ENCODE measurements at regions not wholly inside any gene's neighbourhood (a gene's known extent, or its start where the extent isn't known, plus 50 kb on each side); places are given as distances from the start of the nearest gene placed in this dataset.

- in situ Hi-C loops (cut with MboI; ENCODE audit: low pct_ligation_motif_present in 1 of 4, low pct_unique_long_range_greater_than_20kb in 1 of 4, low sequenced_read_pairs in 3 of 4) = no loop called here
- Histone ChIP-seq H3K27ac (peak overlapping the region in 1 of 4 donors; percentile 18), H3K27me3 (no peaks in the 10 kb centered on the region), H3K9me3 (no peaks in the 10 kb centered on the region), H3K36me3 (no peaks in the 10 kb centered on the region), H3K4me3 (no peak overlapping the region), H3K4me1 (peaks cover 0 to 12% (median 5%) of the 10 kb centered on the region in 4 donors)
- intact Hi-C loops (cut with DNase I; ENCODE audit: low total_unique reads) = no loop called here
- TF ChIP-seq POLR2AphosphoS5 (IDR thresholded peaks at IDR 0.05) = no peak
- no peak for TF ChIP-seq EP300 (IDR thresholded peaks at IDR 0.05; ENCODE audit: low read depth)
- no peak for TF ChIP-seq POLR2A (IDR thresholded peaks at IDR 0.05)
- TF ChIP-seq CTCF (IDR thresholded peaks at IDR 0.05) = no peak
- DNase-seq = no peak
These were observed 56.3 kb upstream of the ARL15 start for GRCh38 chr5:54366707-54367106.

GRCh38 chr5:54363669-54364068, 53.3 kb upstream of the ARL15 start:
- in situ Hi-C loops (cut with MboI; ENCODE audit: low pct_ligation_motif_present in 1 of 4, low pct_unique_long_range_greater_than_20kb in 1 of 4, low sequenced_read_pairs in 3 of 4) (no loop called here), intact Hi-C loops (cut with DNase I; ENCODE audit: low total_unique reads) (no loop called here)
- Histone ChIP-seq H3K4me3 (no peak overlapping the region), H3K9me3 (no peaks in the 10 kb centered on the region), H3K27ac (no peak overlapping the region), H3K4me1 (peaks cover 0 to 26% (median 7%) of the 10 kb centered on the region in 4 donors), H3K27me3 (no peaks in the 10 kb centered on the region), H3K36me3 (no peaks in the 10 kb centered on the region)
- DNase-seq = no peak
- TF ChIP-seq CTCF (IDR thresholded peaks at IDR 0.05) = no peak
- TF ChIP-seq POLR2A (IDR thresholded peaks at IDR 0.05) = no peak
- no peak for TF ChIP-seq POLR2AphosphoS5 (IDR thresholded peaks at IDR 0.05)
- TF ChIP-seq EP300 (IDR thresholded peaks at IDR 0.05; ENCODE audit: low read depth) = no peak

GRCh38 chr5:54362992-54363625, 52.7 kb upstream of the ARL15 start:
- peaks cover 0 to 26% (median 7%) of the 10 kb centered on the region in 4 donors for H3K4me1 ChIP-seq
- TF ChIP-seq POLR2A (IDR thresholded peaks at IDR 0.05) = no peak
- no peak for TF ChIP-seq POLR2AphosphoS5 (IDR thresholded peaks at IDR 0.05)
- TF ChIP-seq EP300 (IDR thresholded peaks at IDR 0.05; ENCODE audit: low read depth) = no peak
- TF ChIP-seq CTCF (IDR thresholded peaks at IDR 0.05) = no peak
- H3K4me3 ChIP-seq = no peak overlapping the region
- in situ Hi-C loops (cut with MboI; ENCODE audit: low pct_ligation_motif_present in 1 of 4, low pct_unique_long_range_greater_than_20kb in 1 of 4, low sequenced_read_pairs in 3 of 4) = no loop called here
- intact Hi-C loops (cut with DNase I; ENCODE audit: low total_unique reads) = no loop called here
- H3K9me3 ChIP-seq = no peaks in the 10 kb centered on the region
- H3K36me3 ChIP-seq = no peaks in the 10 kb centered on the region
- H3K27me3 ChIP-seq = no peaks in the 10 kb centered on the region
- DNase-seq = no peak
- no peak overlapping the region for H3K27ac ChIP-seq

GRCh38 chr5:54362434-54362833, 52.1 kb upstream of the ARL15 start:
- H3K27ac ChIP-seq = no peak overlapping the region
- no peak overlapping the region for H3K4me3 ChIP-seq
- 13 to 54% methylated on average over 1 to 2 of the region's 2 CpGs for WGBS, 2 donors (ENCODE audit: low coverage in 1 of 2)
- H3K36me3 ChIP-seq = no peaks in the 10 kb centered on the region
- no peaks in the 10 kb centered on the region for H3K9me3 ChIP-seq
- H3K27me3 ChIP-seq = no peaks in the 10 kb centered on the region
- intact Hi-C loops (cut with DNase I; ENCODE audit: low total_unique reads) = no loop called here
- H3K4me1 ChIP-seq = peaks cover 0 to 26% (median 7%) of the 10 kb centered on the region in 4 donors
- DNase-seq = no peak
- in situ Hi-C loops (cut with MboI; ENCODE audit: low pct_ligation_motif_present in 1 of 4, low pct_unique_long_range_greater_than_20kb in 1 of 4, low sequenced_read_pairs in 3 of 4) = no loop called here
- TF ChIP-seq POLR2AphosphoS5 (IDR thresholded peaks at IDR 0.05) (no peak), POLR2A (IDR thresholded peaks at IDR 0.05) (no peak), CTCF (IDR thresholded peaks at IDR 0.05) (no peak), EP300 (IDR thresholded peaks at IDR 0.05; ENCODE audit: low read depth) (no peak)
